SK-N-SH (cell line): ENCODE measurements at regions not wholly inside any gene's neighbourhood (a gene's known extent, or its start where the extent isn't known, plus 50 kb on each side); places are given as distances from the start of the nearest gene placed in this dataset.
A peak's percentile ranks its signal among the peaks of the same experiment; 100 is the strongest.

ENCODE experiments used
- CTCF ChIA-PET: fragments of 300-600, 350-600 bp; formaldehyde crosslinking; extraction: SDS; loops from one replicate; lab custom pipeline; 2021; lab: Yijun Ruan, JAX
- POLR2A ChIA-PET: fragments of 350-600 bp; sonication (Branson Sonifier 250); formaldehyde crosslinking; extraction: SDS; loops from one replicate; lab custom pipeline; 2020; ENCODE audit warnings: antibody characterized with exemption, inconsistent platforms; lab: Yijun Ruan, JAX
- DNase-seq: peaks from one replicate; pipeline ENCODE4 v3.0.0; 2012
- H2AFZ ChIP-seq: fragments of 200-600 bp; sonication (generic); 2 replicates; pipeline ENCODE4 v1.8.1; 2016; ENCODE audit warnings: antibody characterized with exemption, mild to moderate bottlenecking, low read depth
- H3F3A ChIP-seq: fragments of 200-600 bp; sonication (generic); replicated peaks from 2 replicates; pipeline ENCODE3; 2016; ENCODE audit warnings: antibody characterized with exemption, mild to moderate bottlenecking; ENCODE audit not compliant: insufficient read depth
- H3K27ac ChIP-seq, 2 experiments: fragments of 200-500 bp in 1 of 2; fragments of 200-600 bp in 1 of 2; sonication (Bioruptor generic) in 1 of 2; sonication (generic), shearing (Covaris generic) in 1 of 2; 2 replicates each; pipeline versions ENCODE4 v1.5.1 to v1.6.1; 2014 to 2016; ENCODE audit warnings: low read depth in 2 of 2, inconsistent platforms in 1 of 2, low read length in 1 of 2, mild to moderate bottlenecking in 1 of 2, mixed read lengths in 1 of 2
- H3K27me3 ChIP-seq: fragments of 200-600 bp; sonication (generic), shearing (Covaris generic); 2 replicates; pipeline ENCODE4 v1.6.1; 2016; ENCODE audit warnings: mixed run types; ENCODE audit not compliant: insufficient read depth
- H3K36me3 ChIP-seq, 2 experiments: fragments of 200-500 bp in 1 of 2; fragments of 200-600 bp in 1 of 2; sonication (Bioruptor generic) in 1 of 2; sonication (generic) in 1 of 2; replicated peaks in 1 of 2; 2 replicates each; pipeline versions ENCODE3 to v1.5.1; 2014 to 2016; ENCODE audit warnings: low read length in 1 of 2, mild to moderate bottlenecking in 1 of 2; ENCODE audit not compliant: insufficient read depth in 2 of 2, control insufficient read depth in 1 of 2
- H3K4me1 ChIP-seq, 2 experiments: fragments of 200-500 bp in 1 of 2; fragments of 200-600 bp in 1 of 2; sonication (Bioruptor generic) in 1 of 2; sonication (generic), shearing (Covaris generic) in 1 of 2; 2 replicates each; pipeline versions ENCODE4 v1.5.1 to v1.6.1; 2014 to 2016; ENCODE audit warnings: low read depth in 1 of 2, low read length in 1 of 2, mixed run types in 1 of 2; ENCODE audit not compliant: insufficient read depth in 2 of 2, control insufficient read depth in 1 of 2
- H3K4me2 ChIP-seq: fragments of 200-600 bp; sonication (generic), shearing (Covaris generic); 2 replicates; pipeline ENCODE4 v1.6.1; 2017; ENCODE audit warnings: mixed run types
- H3K4me3 ChIP-seq, 2 experiments: fragments of 200-500 bp in 1 of 2; fragments of 200-600 bp in 1 of 2; sonication (Bioruptor generic) in 1 of 2; sonication (generic), shearing (Covaris generic) in 1 of 2; 2 replicates each; pipeline versions ENCODE4 v1.5.1 to v1.8.1; 2014 to 2016; ENCODE audit warnings: low read depth in 2 of 2, inconsistent platforms in 1 of 2, low read length in 1 of 2, mild to moderate bottlenecking in 1 of 2, mixed read lengths in 1 of 2, moderate library complexity in 1 of 2
- H3K79me2 ChIP-seq: fragments of 200-600 bp; sonication (generic); 2 replicates; pipeline ENCODE4 v1.8.1; 2017; ENCODE audit warnings: mild to moderate bottlenecking; ENCODE audit not compliant: insufficient read depth
- H3K9ac ChIP-seq: fragments of 200-600 bp; sonication (generic); 2 replicates; pipeline ENCODE4 v1.6.1; 2017; ENCODE audit warnings: mixed run types
- H3K9me2 ChIP-seq: fragments of 200-600 bp; sonication (generic); 2 replicates; pipeline ENCODE4 v1.6.1; 2017; ENCODE audit warnings: mixed run types
- H3K9me3 ChIP-seq: fragments of 200-600 bp; sonication (generic); 2 replicates; pipeline ENCODE4 v1.6.1; 2017; ENCODE audit warnings: mixed run types, mild to moderate bottlenecking, moderate library complexity
- H4K20me1 ChIP-seq: fragments of 200-600 bp; sonication (generic); 2 replicates; pipeline ENCODE4 v1.6.1; 2017; ENCODE audit warnings: mild to moderate bottlenecking, mixed run types; ENCODE audit not compliant: insufficient read depth
- CHD2 ChIP-seq: fragments of 150-350 bp; IDR thresholded peaks from 2 replicates; pipeline ENCODE4 v1.6.1; 2018; ENCODE audit warnings: low read length; ENCODE audit not compliant: partially characterized antibody
- CTCF ChIP-seq: fragments of 200-600 bp; sonication (generic); IDR thresholded peaks from 2 replicates; pipeline ENCODE4 v1.6.1; 2017; ENCODE audit warnings: antibody characterized with exemption, mild to moderate bottlenecking, moderate library complexity
- ELF1 ChIP-seq: IDR thresholded peaks from 2 replicates; pipeline ENCODE4 v1.4.0; 2012
- EP300 ChIP-seq, 2 experiments: IDR thresholded peaks; 2 replicates each; pipeline versions ENCODE4 v1.4.0 to v1.6.1; 2012; ENCODE audit warnings: borderline replicate concordance in 1 of 2, low read depth in 1 of 2, low read length in 1 of 2
- FOSL2 ChIP-seq: IDR thresholded peaks from 2 replicates; pipeline ENCODE4 v1.4.0; 2012; ENCODE audit warnings: low read depth, mild to moderate bottlenecking, moderate library complexity, borderline replicate concordance
- GATA2 ChIP-seq: sonication (generic); formaldehyde crosslinking; IDR thresholded peaks from 2 replicates; pipeline ENCODE4 v1.5.0; 2020; ENCODE audit warnings: mild to moderate bottlenecking, missing genetic modification reagents
- IRF3 ChIP-seq: fragments of 150-350 bp; IDR thresholded peaks from 2 replicates; pipeline ENCODE4 v1.6.1; 2016; ENCODE audit warnings: mild to moderate bottlenecking, low read depth, low read length
- MXI1 ChIP-seq: IDR thresholded peaks from 2 replicates; pipeline ENCODE4 v1.6.1; 2012; ENCODE audit warnings: mild to moderate bottlenecking, low read depth, low read length, improper control_type of control experiment
- NFIC ChIP-seq: IDR thresholded peaks from 2 replicates; pipeline ENCODE4 v1.4.0; 2012; ENCODE audit warnings: borderline replicate concordance
- PBX3 ChIP-seq: IDR thresholded peaks from 2 replicates; pipeline ENCODE4; 2012
- RCOR1 ChIP-seq: fragments of 150-350 bp; IDR thresholded peaks from 2 replicates; pipeline ENCODE4 v1.6.1; 2017; ENCODE audit warnings: antibody characterized with exemption, low read length
- REST ChIP-seq: IDR thresholded peaks from 2 replicates; pipeline ENCODE4 v1.6.1; 2012; ENCODE audit warnings: mild to moderate bottlenecking, low read depth, low read length, moderate library complexity
- TCF12 ChIP-seq: IDR thresholded peaks from 2 replicates; pipeline ENCODE4 v1.4.0; 2012
- TEAD4 ChIP-seq: IDR thresholded peaks from 2 replicates; pipeline ENCODE4 v1.4.0; 2012; ENCODE audit warnings: mild to moderate bottlenecking, borderline replicate concordance; ENCODE audit not compliant: insufficient read depth
- USF1 ChIP-seq: IDR thresholded peaks from 2 replicates; pipeline ENCODE4 v1.4.0; 2012; ENCODE audit warnings: low read depth, borderline replicate concordance
- WGBS: methylation state at CpG from one replicate; pipeline ENCODE4 v1.1.6; 2017; ENCODE audit warnings: low lambda C conversion rate; 5-methylcytosine and 5-hydroxymethylcytosine counted together

GRCh38 chr2:4962419-4962818 is 729.8 kb upstream of the SOX11 start:
- no peaks in the 10 kb centered on the region for H4K20me1 ChIP-seq
- no peak overlapping the region for H3K4me3 ChIP-seq
- TF ChIP-seq PBX3 = no peak
- peak; percentile 18; the same call in 1 of the 2 replicates for TF ChIP-seq TCF12
- peak; percentile 52; the same call in 1 of the 2 replicates for TF ChIP-seq MXI1
- no peak for TF ChIP-seq CTCF
- no peak for TF ChIP-seq ELF1
- peak; percentile 69 for TF ChIP-seq RCOR1
- TF ChIP-seq NFIC = no peak
- peak; percentile 35; the same call in 1 of the 2 replicates for TF ChIP-seq GATA2 (CRISPR knock-in tag)
- peak in 1 of 2 experiments; percentile 56; a peak in 2 of 4 replicates for TF ChIP-seq EP300 (IDR thresholded peaks at IDR 0.05; ENCODE audit: borderline replicate concordance in 1 of 2, low read depth in 1 of 2, low read length in 1 of 2)
- TF ChIP-seq CHD2 = peak; percentile 23
- H3K79me2 ChIP-seq = no peaks in the 10 kb centered on the region
- no peaks in the 10 kb centered on the region for H3K27me3 ChIP-seq
- H3F3A ChIP-seq = no peaks in the 10 kb centered on the region
- no peak overlapping the region for H2AFZ ChIP-seq
- H3K4me2 ChIP-seq = no peak overlapping the region
- no peaks in the 10 kb centered on the region; a peak in 2 of 4 replicates for H3K4me1 ChIP-seq
- DNase-seq = peak; percentile 53
- peaks cover 8% of the 10 kb centered on the region; the same call in 1 of the 2 replicates for H3K9me3 ChIP-seq
- no peaks in the 10 kb centered on the region for H3K9me2 ChIP-seq
- WGBS = 15% methylated on average over 3 of the region's 3 CpGs
- H3K36me3 ChIP-seq = no peaks in the 10 kb centered on the region
- H3K9ac ChIP-seq = no peak overlapping the region
- ChIA-PET POLR2A (no interaction called here), CTCF (interaction anchor here (1.3 kb wide), 1 partner anchor 10 kb away, joined by 4 read pairs; no protein-coding TSS in a partner anchor)
- no peak overlapping the region for H3K27ac ChIP-seq

- no peaks in the 10 kb centered on the region; a peak in 2 of 4 replicates for H3K4me1 ChIP-seq
- H3K79me2 ChIP-seq = no peaks in the 10 kb centered on the region
- H3K9ac ChIP-seq = no peak overlapping the region
- TF ChIP-seq TEAD4 = no peak
- no peak for TF ChIP-seq TCF12
- no peak for TF ChIP-seq IRF3
- TF ChIP-seq NFIC = no peak
- no peak for TF ChIP-seq USF1
- TF ChIP-seq CTCF = no peak
- TF ChIP-seq REST = no peak
- TF ChIP-seq MXI1 = no peak
- TF ChIP-seq FOSL2 = no peak
- peaks cover 8% of the 10 kb centered on the region; the same call in 1 of the 2 replicates for H3K9me3 ChIP-seq
- no peak overlapping the region for H2AFZ ChIP-seq
- no peak overlapping the region for H3K4me3 ChIP-seq
- no peaks in the 10 kb centered on the region for H4K20me1 ChIP-seq
- ChIA-PET POLR2A (no interaction called here), CTCF (interaction anchor here (1.3 kb wide), 1 partner anchor 9 kb away, joined by 4 read pairs; no protein-coding TSS in a partner anchor)
- no peaks in the 10 kb centered on the region for H3K36me3 ChIP-seq
- no peak overlapping the region for H3K27ac ChIP-seq
- no peaks in the 10 kb centered on the region for H3K9me2 ChIP-seq
- no peak overlapping the region for H3K4me2 ChIP-seq
- H3F3A ChIP-seq = no peaks in the 10 kb centered on the region
- DNase-seq = no peak
- H3K27me3 ChIP-seq = no peaks in the 10 kb centered on the region
- 70% methylated on average over 1 of the region's 1 CpG for WGBS
Measured at GRCh38 chr2:4963106-4963505, 729.1 kb upstream of the SOX11 start.
